ENCODE measurements at regions not wholly inside any gene's neighbourhood (a gene's known extent, or its start where the extent isn't known, plus 50 kb on each side); places are given as distances from the start of the nearest gene placed in this dataset.
"Not testable (repeated sequence)": the region's sequence is repeated elsewhere in the genome, so short reads cannot be mapped to it uniquely, and the experiment has no call there.

DNA sequence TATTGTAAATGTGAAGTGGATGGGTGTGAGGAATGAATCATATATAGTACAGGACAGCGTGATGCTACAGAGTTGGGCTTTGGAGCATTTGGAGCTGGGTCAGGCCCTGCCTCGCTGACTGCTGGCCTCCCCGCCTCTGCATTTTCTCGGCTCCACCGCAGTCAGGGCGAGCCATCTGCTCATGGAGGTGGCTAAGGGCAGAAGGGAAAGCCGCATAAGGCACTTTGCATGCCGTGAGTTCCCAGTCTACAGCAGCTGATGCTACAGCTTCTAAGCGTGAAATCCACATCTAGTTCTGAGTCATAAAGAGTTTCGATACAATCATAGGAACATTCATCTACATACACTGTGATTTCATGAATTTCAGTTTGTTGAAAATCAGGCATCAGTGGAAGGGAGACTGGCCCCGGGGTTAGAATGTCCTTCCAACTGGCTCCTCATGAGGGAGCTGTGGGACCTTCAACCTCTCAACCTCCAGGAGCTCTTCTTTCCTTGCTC lies 2768.0 kb upstream of the TPTE start:
- TF ChIP-seq CTCF, POLR2A (IDR thresholded peaks at IDR 0.05): not testable (repeated sequence)
